ENCODE measurements at regions not wholly inside any gene's neighbourhood (a gene's known extent, or its start where the extent isn't known, plus 50 kb on each side); places are given as distances from the start of the nearest gene placed in this dataset.

DNA sequence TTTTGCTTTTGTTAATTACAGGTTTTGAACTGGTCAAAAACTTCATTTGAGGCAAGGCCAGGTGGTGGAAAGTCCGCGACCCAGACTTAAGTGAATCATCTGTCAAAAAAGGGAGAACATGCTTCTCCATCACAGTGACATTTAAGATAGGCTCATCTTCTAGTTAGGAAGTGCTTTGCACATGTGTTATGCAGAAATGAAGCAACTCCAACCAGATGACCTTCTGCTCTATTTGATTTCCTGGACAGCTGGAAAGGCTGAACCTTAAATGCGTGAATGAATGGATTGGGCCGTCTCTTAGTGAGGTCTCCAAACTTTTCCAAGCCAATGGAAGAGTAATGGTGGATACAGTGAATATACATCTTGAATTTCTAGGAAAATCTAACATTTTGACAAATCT lies 101.6 kb upstream of the FAM13C start:
- no peak for TF ChIP-seq NFE2L1 (CRISPR knock-in tag; IDR thresholded peaks at IDR 0.05)
- no peak for TF ChIP-seq SMAD3 (CRISPR knock-in tag; IDR thresholded peaks at IDR 0.05; ENCODE audit: borderline replicate concordance)
- TF ChIP-seq CREM (CRISPR knock-in tag; IDR thresholded peaks at IDR 0.05): no peak
- TF ChIP-seq CDX4 (CRISPR knock-in tag; IDR thresholded peaks at IDR 0.05; ENCODE audit: borderline replicate concordance): no peak
- TF ChIP-seq CTCF (IDR thresholded peaks at IDR 0.05): no peak
- no peak for TF ChIP-seq ZNF138 (CRISPR knock-in tag; conservative IDR thresholded peaks at IDR 0.05)
- no peak for TF ChIP-seq ARID4B (CRISPR knock-in tag; IDR thresholded peaks at IDR 0.05; ENCODE audit: borderline replicate concordance)
- TF ChIP-seq, protein P1, sequence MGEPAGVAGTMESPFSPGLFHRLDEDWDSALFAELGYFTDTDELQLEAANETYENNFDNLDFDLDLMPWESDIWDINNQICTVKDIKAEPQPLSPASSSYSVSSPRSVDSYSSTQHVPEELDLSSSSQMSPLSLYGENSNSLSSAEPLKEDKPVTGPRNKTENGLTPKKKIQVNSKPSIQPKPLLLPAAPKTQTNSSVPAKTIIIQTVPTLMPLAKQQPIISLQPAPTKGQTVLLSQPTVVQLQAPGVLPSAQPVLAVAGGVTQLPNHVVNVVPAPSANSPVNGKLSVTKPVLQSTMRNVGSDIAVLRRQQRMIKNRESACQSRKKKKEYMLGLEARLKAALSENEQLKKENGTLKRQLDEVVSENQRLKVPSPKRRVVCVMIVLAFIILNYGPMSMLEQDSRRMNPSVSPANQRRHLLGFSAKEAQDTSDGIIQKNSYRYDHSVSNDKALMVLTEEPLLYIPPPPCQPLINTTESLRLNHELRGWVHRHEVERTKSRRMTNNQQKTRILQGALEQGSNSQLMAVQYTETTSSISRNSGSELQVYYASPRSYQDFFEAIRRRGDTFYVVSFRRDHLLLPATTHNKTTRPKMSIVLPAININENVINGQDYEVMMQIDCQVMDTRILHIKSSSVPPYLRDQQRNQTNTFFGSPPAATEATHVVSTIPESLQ (CRISPR knock-in tag; IDR thresholded peaks at IDR 0.05): no peak
- TF ChIP-seq FOXK1 (CRISPR knock-in tag; IDR thresholded peaks at IDR 0.05): no peak
- TF ChIP-seq ZNF671 (CRISPR knock-in tag; IDR thresholded peaks at IDR 0.05): no peak
- TF ChIP-seq TP53 (CRISPR knock-in tag; IDR thresholded peaks at IDR 0.05): no peak
- no peak for TF ChIP-seq E2F1 (CRISPR knock-in tag; IDR thresholded peaks at IDR 0.05)
